Activated naive CD4-positive, alpha-beta T cell (primary cell): ENCODE measurements at regions not wholly inside any gene's neighbourhood (a gene's known extent, or its start where the extent isn't known, plus 50 kb on each side); places are given as distances from the start of the nearest gene placed in this dataset.

Experiments
- DNase-seq, 4 experiments: peaks; one replicate each; lab custom pipeline; 2025; lab: John Stamatoyannopoulos, UW

- DNase-seq = no peak
These were observed 81.3 kb downstream of the FOXL3 start for GRCh38 chr7:371119-371778.

DNA sequence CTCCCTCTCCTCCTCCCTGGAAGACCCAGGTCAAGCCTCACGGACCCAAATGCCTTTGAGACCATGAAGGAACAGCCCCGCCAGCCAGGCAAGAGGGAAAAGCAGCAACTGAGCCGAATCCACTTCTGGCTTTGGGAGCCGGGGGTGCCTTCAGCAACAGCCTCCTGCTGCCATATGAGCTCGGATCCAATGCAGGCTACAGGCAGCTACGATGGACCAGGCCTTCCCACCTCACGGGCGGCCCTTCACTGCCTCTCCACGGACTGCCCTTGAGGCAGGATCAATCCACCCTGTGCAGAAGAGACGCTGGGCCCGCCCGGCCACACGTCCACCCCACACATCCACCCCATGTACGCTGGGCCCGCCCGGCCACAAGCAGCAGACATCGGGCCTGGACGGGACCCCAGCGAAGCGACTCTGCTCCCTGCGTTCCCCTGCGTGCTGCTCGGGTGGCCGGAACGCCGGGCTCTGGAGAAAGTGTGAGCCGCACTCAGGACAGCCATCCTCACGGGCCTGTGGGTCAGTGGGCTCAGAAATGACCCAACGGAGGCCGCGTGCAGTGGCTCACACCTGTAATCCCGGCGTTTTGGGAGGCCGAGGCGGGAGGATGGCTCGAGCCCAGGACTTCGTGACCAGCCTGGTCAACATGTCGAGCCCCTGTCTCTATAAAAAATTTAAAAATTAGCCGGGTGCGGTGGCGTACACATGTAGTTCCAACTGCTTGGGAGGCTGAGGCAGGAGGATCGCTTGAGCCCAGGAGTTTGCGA lies 82.0 kb downstream of the FOXL3 start:
- no peak for DNase-seq

GRCh38 chr7:372546-372931 lies 82.6 kb downstream of the FOXL3 start:
- DNase-seq = no peak

DNA sequence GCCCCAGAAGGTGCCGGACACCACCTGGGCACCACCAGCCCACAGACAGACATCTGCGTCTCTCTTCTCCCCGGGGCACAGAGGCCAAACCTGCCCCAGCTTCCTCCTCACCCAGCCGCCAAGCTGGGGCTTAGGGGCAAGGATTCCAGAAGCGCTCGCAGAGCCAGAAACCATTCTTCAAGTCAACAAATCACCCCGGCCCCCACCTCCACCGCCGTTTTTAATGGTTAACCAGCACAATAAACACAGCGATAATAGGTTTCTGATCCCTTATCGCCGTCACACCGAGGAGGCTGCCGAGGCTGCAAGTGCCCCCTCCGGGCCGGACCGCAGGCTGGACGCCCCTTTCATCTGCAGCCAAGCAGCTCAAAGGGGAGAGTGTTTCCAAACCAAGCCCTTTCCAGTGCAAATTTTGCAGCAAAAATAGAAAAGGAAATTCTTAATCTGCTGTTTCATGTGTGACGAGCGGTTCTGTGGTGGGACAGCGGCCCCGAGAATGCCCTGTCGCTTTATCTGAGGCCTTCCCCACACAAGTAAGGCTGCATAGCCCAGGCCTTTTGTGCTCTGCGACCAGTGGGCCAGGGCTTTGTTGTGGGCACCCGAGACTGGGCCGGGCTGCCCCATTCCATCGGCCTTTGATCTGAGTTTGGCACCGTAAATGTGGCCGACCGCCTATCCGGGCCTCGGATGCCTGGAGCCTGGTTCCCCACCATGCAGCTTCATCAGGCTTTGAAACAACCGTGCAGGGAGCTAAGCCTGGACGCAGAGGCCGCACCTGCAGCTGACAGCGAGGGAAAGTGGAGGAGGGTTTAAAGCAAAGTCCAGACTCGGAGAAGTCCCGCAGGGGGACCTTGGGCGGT lies 83.2 kb downstream of the FOXL3 start:
- DNase-seq = no peak

DNA sequence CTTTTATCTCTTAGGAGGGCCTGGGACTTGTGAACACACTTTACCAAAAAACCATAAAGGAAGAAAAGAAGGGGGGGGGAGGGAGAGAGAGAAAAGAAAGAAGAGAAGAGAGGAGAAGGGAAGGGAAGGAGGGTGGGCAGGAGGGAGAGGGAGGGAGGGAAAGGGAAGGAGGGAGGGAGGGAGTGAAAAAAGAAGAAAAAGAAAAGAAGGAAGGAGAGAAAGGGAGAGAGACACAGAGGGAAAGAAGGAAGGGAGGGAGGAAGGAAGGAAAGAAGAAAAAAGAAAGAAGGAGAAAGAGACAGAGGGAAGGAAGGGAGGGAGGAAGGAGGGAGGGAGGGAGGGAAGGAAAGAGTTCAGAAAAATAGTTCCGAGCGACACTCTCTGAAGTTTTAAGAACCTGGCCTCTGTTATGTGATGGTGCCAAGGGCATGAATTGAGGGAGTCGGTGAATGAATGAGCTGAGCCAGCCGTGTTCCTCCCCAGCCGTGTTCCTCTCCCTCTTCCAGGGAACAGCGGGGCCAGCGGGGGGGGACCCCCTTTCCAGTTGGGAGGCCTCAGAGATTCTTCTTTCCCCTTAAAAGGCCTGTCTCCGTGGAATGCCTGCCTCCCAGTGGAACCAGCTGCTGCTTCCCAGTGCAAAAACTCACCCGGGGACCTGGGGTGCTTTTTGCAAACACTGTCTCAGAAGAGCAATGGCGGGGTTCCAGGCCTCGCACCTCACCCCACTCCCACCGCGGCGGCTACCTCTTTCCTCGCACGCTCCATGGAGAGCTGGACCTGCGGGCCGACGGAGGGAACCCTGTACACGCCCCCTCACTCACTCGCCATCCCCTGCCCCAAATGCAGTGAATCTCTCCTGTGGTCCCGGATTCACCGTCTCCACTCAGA lies 84.1 kb downstream of the FOXL3 start:
- no peak for DNase-seq

GRCh38 chr7:374706-375311 lies 84.8 kb downstream of the FOXL3 start:
- no peak for DNase-seq

- DNase-seq = no peak
These were observed 85.4 kb downstream of the FOXL3 start for GRCh38 chr7:375321-375831.

GRCh38 chr7:375901-376305 lies 85.9 kb downstream of the FOXL3 start:
- DNase-seq = no peak

DNA sequence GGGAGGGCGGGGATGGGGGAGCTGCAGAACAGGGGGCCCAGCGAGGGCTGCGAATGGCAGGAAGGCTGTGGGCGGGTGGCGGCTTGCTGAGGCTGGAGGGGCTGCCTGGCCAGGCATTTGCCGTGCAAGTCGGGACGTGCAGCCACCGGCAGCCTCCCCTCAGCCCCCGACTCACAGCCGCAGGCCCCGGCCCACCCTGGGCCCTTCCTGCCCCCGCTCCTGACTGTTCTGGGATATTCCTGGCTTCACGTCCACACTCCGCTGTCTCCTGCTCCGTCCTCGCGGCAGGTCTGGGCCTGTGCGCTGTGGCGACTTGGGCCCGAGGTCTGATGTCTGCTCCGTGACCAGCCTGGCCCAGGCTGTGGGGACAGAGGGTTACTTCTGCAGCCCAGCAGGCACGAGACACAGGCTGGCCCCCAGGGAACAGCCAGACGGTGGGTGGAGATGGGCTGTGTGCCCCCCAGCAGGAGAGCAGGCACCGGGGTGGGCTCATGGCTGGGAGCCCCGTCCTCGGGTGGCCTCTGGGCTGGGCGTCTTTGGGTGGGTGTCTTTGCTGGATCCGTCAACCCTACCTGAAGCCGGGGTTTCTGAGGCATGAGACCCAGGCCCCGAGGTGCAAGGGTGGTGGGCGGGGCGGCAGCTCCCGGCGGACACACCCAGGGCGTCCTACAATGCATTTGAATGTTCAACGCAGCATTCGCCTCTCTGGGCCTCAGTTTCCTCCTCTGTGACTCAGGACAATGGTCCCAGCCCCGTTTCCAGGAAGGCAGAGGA lies 86.5 kb downstream of the FOXL3 start:
- DNase-seq = no peak

DNA sequence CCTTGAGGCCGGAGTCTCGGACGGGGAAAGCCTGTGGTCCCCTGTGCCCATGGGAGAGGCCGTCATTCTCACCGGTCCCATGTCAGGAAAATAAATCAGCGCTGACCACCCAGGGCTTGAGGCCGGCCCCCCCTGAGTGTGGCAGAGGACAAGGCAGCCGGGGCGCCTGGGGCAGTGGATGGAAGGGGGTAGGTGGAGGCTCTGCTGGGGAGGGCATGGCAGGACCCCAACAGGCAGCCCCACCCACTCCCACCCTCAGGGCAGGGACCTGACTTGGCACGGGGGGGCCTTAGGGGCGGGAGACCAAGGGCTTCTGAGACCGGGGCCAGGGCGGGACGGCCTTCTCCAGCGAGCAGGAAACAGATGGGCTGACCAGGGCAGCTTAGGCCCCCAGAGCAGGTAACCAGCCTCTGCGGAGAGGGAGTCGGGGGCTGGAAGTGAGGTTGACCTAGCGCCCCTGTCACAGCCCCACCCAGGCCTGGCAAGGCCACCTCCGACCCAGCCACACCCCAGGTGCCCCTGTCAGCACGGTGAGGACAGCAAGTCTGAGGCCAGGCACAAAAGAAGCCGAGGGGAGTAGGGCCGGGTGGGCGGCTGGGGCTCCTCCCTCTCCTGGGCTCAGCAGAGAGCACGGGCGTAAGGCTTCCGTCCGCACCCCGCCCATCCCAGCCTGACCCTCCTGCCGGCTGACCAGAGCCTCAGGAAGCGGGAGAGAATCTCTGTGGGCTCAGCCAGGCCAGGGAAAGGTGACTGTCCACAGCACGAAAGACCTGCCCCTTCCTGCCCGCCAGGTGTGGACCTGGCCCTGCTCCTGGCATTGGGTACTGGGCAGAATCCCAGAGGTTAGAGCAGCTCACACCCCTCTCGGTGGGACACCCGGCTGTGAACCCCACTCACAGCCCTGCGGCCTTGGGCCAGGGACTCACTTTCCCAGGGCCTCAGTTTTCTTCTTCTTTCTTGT lies 87.4 kb downstream of the FOXL3 start:
- DNase-seq = no peak

- no peak for DNase-seq
These were observed 88.1 kb downstream of the FOXL3 start for GRCh38 chr7:378041-378420.

GRCh38 chr7:378551-379455 lies 88.8 kb downstream of the FOXL3 start:
- DNase-seq = no peak

- no peak for DNase-seq
These were observed 89.6 kb downstream of the FOXL3 start for GRCh38 chr7:379456-380138.

GRCh38 chr7:380139-380485 lies 90.1 kb downstream of the FOXL3 start:
- DNase-seq = no peak

GRCh38 chr7:380711-381210 lies 90.8 kb downstream of the FOXL3 start:
- DNase-seq = no peak

GRCh38 chr7:381211-382042 lies 91.5 kb downstream of the FOXL3 start:
- DNase-seq = no peak

GRCh38 chr7:382043-382400 lies 92.1 kb downstream of the FOXL3 start:
- DNase-seq = no peak
